ENCODE measurements at regions not wholly inside any gene's neighbourhood (a gene's known extent, or its start where the extent isn't known, plus 50 kb on each side); places are given as distances from the start of the nearest gene placed in this dataset.

GRCh38 chrX:3230496-3230895, 116.0 kb downstream of the MXRA5 start:
- Histone ChIP-seq H3K27me3 (replicated peaks in 1 of 7) (no peaks in the 10 kb centered on the region), H3K4me3 (no peak overlapping the region), H3K9me3 (peaks cover 0 to under 1% (median 0%) of the 10 kb centered on the region in 8 donors), H3K27ac (no peak overlapping the region), H3K36me3 (no peaks in the 10 kb centered on the region), H3K4me1 (no peaks in the 10 kb centered on the region)
- WGBS, 5 donors: 72 to 100% (median 76%) methylated on average over 1 to 2 of the region's 2 CpGs
- TF ChIP-seq CTCF (IDR thresholded peaks at IDR 0.05 in 8 of 11, conservative IDR thresholded peaks at IDR 0.05 in 3 of 11) (no peak), POLR2A (IDR thresholded peaks at IDR 0.05) (no peak), POLR2AphosphoS5 (IDR thresholded peaks at IDR 0.05) (no peak)
- DNase-seq: no peak
- intact Hi-C loops (cut with DNase I; ENCODE audit: low total_unique reads): no loop called here

- 79 to 100% (median 89%) methylated on average over 1 of the region's 1 CpG for WGBS, 5 donors
- Histone ChIP-seq H3K4me1 (no peaks in the 10 kb centered on the region), H3K9me3 (no peaks in the 10 kb centered on the region), H3K36me3 (no peaks in the 10 kb centered on the region), H3K27me3 (replicated peaks in 1 of 7) (no peaks in the 10 kb centered on the region), H3K4me3 (no peak overlapping the region), H3K27ac (no peak overlapping the region)
- DNase-seq: no peak
- TF ChIP-seq CTCF (IDR thresholded peaks at IDR 0.05 in 8 of 11, conservative IDR thresholded peaks at IDR 0.05 in 3 of 11) (no peak), POLR2AphosphoS5 (IDR thresholded peaks at IDR 0.05) (no peak), POLR2A (IDR thresholded peaks at IDR 0.05) (no peak)
- intact Hi-C loops (cut with DNase I; ENCODE audit: low total_unique reads): no loop called here
Observed at GRCh38 chrX:3227526-3227925, 118.9 kb downstream of the MXRA5 start.

- no peaks in the 10 kb centered on the region for H3K27me3 ChIP-seq (replicated peaks in 1 of 7)
- no peak for DNase-seq
- TF ChIP-seq CTCF (IDR thresholded peaks at IDR 0.05 in 8 of 11, conservative IDR thresholded peaks at IDR 0.05 in 3 of 11): no peak
- no peak for TF ChIP-seq POLR2A (IDR thresholded peaks at IDR 0.05)
- TF ChIP-seq POLR2AphosphoS5 (IDR thresholded peaks at IDR 0.05): no peak
- no peaks in the 10 kb centered on the region for H3K9me3 ChIP-seq
- H3K36me3 ChIP-seq: no peaks in the 10 kb centered on the region
- WGBS, 5 donors: 74 to 94% (median 78%) methylated on average over 2 of the region's 2 CpGs
- H3K4me3 ChIP-seq: no peak overlapping the region
- no peak overlapping the region for H3K27ac ChIP-seq
- H3K4me1 ChIP-seq: no peaks in the 10 kb centered on the region
- intact Hi-C loops (cut with DNase I; ENCODE audit: low total_unique reads): no loop called here
Observed at GRCh38 chrX:3226087-3226486, 120.4 kb downstream of the MXRA5 start.

- no peak for TF ChIP-seq POLR2AphosphoS5 (IDR thresholded peaks at IDR 0.05)
- TF ChIP-seq POLR2A (IDR thresholded peaks at IDR 0.05): no peak
- no peak for TF ChIP-seq CTCF (IDR thresholded peaks at IDR 0.05 in 8 of 11, conservative IDR thresholded peaks at IDR 0.05 in 3 of 11)
- no peak for DNase-seq
- no peaks in the 10 kb centered on the region for H3K9me3 ChIP-seq
- H3K4me3 ChIP-seq: no peak overlapping the region
- no peak overlapping the region for H3K27ac ChIP-seq
- H3K27me3 ChIP-seq (replicated peaks in 1 of 7): no peaks in the 10 kb centered on the region
- intact Hi-C loops (cut with DNase I; ENCODE audit: low total_unique reads): no loop called here
- WGBS, 5 donors: 80 to 88% (median 85%) methylated on average over 4 of the region's 4 CpGs
- H3K36me3 ChIP-seq: no peaks in the 10 kb centered on the region
- no peaks in the 10 kb centered on the region for H3K4me1 ChIP-seq
Observed at GRCh38 chrX:3221643-3222042, 124.8 kb downstream of the MXRA5 start.

Measured in spleen (tissue), 11 donors.